G401 (cell line): ENCODE measurements at regions not wholly inside any gene's neighbourhood (a gene's known extent, or its start where the extent isn't known, plus 50 kb on each side); places are given as distances from the start of the nearest gene placed in this dataset.
"Not testable (repeated sequence)": the region's sequence is repeated elsewhere in the genome, so short reads cannot be mapped to it uniquely, and the experiment has no call there.

ENCODE experiments used
- DNase-seq: peaks from one replicate; pipeline ENCODE4 v3.0.0-alpha.2; 2015; ENCODE audit warnings: low spot score
- in situ Hi-C: cut with HindIII; loops from 2 replicates; pipeline ENCODE4 v1.10.0; 2016; ENCODE audit warnings: low sequenced_read_pairs, mixed read lengths

GRCh38 chr7:53087274-53087673, 51.8 kb downstream of the POM121L12 start:
- DNase-seq = no peak
- in situ Hi-C loops = no loop called here

GRCh38 chr7:53094191-53094590, 58.8 kb downstream of the POM121L12 start:
- in situ Hi-C loops = no loop called here
- DNase-seq = no peak

- in situ Hi-C loops = no loop called here
These were observed 59.4 kb downstream of the POM121L12 start for GRCh38 chr7:53094827-53095226.

GRCh38 chr7:53095731-53096501, 60.5 kb downstream of the POM121L12 start:
- in situ Hi-C loops = no loop called here
- no peak for DNase-seq

More at GRCh38 chr7:53094827-53095226, 59.4 kb downstream of the POM121L12 start:
- DNase-seq = no peak

GRCh38 chr7:53100091-53100490, 64.7 kb downstream of the POM121L12 start:
- no peak for DNase-seq
- in situ Hi-C loops = no loop called here

GRCh38 chr7:53101026-53101425, 65.6 kb downstream of the POM121L12 start:
- no peak for DNase-seq
- in situ Hi-C loops = no loop called here

GRCh38 chr7:53110425-53110824, 75.0 kb downstream of the POM121L12 start:
- DNase-seq = no peak
- in situ Hi-C loops = no loop called here

GRCh38 chr7:53111031-53111430, 75.6 kb downstream of the POM121L12 start:
- DNase-seq = no peak
- in situ Hi-C loops = no loop called here

GRCh38 chr7:53113424-53113823, 78.0 kb downstream of the POM121L12 start:
- DNase-seq = no peak
- in situ Hi-C loops = no loop called here

- in situ Hi-C loops = no loop called here
These were observed 84.1 kb downstream of the POM121L12 start for GRCh38 chr7:53119514-53119941.

GRCh38 chr7:53121374-53121773, 85.9 kb downstream of the POM121L12 start:
- in situ Hi-C loops = no loop called here
- no peak for DNase-seq

More at GRCh38 chr7:53119514-53119941, 84.1 kb downstream of the POM121L12 start:
- no peak for DNase-seq

GRCh38 chr7:53131697-53132096, 96.3 kb downstream of the POM121L12 start:
- in situ Hi-C loops = no loop called here
- DNase-seq = no peak

GRCh38 chr7:53151496-53151895, 116.1 kb downstream of the POM121L12 start:
- in situ Hi-C loops = no loop called here
- peak; percentile 70 for DNase-seq

GRCh38 chr7:53187184-53187583, 151.8 kb downstream of the POM121L12 start:
- in situ Hi-C loops, DNase-seq: not testable (repeated sequence)

GRCh38 chr7:53191191-53191695, 155.8 kb downstream of the POM121L12 start:
- in situ Hi-C loops = no loop called here
- DNase-seq = no peak

GRCh38 chr7:53191836-53192443, 156.5 kb downstream of the POM121L12 start:
- no peak for DNase-seq
- in situ Hi-C loops = no loop called here

GRCh38 chr7:53205006-53205405, 169.6 kb downstream of the POM121L12 start:
- no peak for DNase-seq
- in situ Hi-C loops = no loop called here

- no peak for DNase-seq
- in situ Hi-C loops = no loop called here
These were observed 173.7 kb downstream of the POM121L12 start for GRCh38 chr7:53209129-53209528.

- in situ Hi-C loops = no loop called here
These were observed 179.0 kb downstream of the POM121L12 start for GRCh38 chr7:53214463-53214862.

GRCh38 chr7:53218730-53219504, 183.5 kb downstream of the POM121L12 start:
- in situ Hi-C loops = no loop called here

More at GRCh38 chr7:53214463-53214862, 179.0 kb downstream of the POM121L12 start:
- no peak for DNase-seq

More at GRCh38 chr7:53218730-53219504, 183.5 kb downstream of the POM121L12 start:
- DNase-seq = no peak
